NT2/D1 (cell line): ENCODE measurements at regions not wholly inside any gene's neighbourhood (a gene's known extent, or its start where the extent isn't known, plus 50 kb on each side); places are given as distances from the start of the nearest gene placed in this dataset.

Source experiments
- SUZ12 ChIP-seq: IDR thresholded peaks from 2 replicates; pipeline ENCODE4 v1.6.1; 2011; ENCODE audit not compliant: insufficient read length, insufficient read depth; ENCODE audit errors: extremely low read depth
- YY1 ChIP-seq: IDR thresholded peaks from 2 replicates; pipeline ENCODE4 v1.6.1; 2011; ENCODE audit not compliant: insufficient read length, insufficient read depth

- TF ChIP-seq YY1 = no peak
- no peak for TF ChIP-seq SUZ12
Measured at GRCh38 chr21:27035791-27036190, 68.9 kb upstream of the ADAMTS5 start.
